B cell (primary cell): ENCODE measurements at regions not wholly inside any gene's neighbourhood (a gene's known extent, or its start where the extent isn't known, plus 50 kb on each side); places are given as distances from the start of the nearest gene placed in this dataset.

Source experiments
- ATAC-seq: fragments of 200-7000 bp; cut with Tn5 transposase; one replicate; pipeline ENCODE4 v1.10.0; 2021; ENCODE audit warnings: low read depth, mild to moderate bottlenecking, moderate number of reproducible peaks, moderate library complexity
- CTCF ChIA-PET: fragments of 350-600 bp; sonication (Branson Sonifier 250); formaldehyde crosslinking; loops from one replicate; lab custom pipeline; 2021; ENCODE audit warnings: antibody characterized with exemption, inconsistent platforms; lab: Charles Lee
- POLR2A ChIA-PET: fragments of 350-600 bp; sonication (Branson Sonifier 250); formaldehyde crosslinking; loops from one replicate; lab custom pipeline; 2021; ENCODE audit warnings: antibody characterized with exemption; lab: Charles Lee
- DNase-seq: peaks from one replicate; pipeline ENCODE4 v3.0.0; 2013
- H2AFZ ChIP-seq: 2 replicates; pipeline ENCODE4 v1.6.1; 2012; ENCODE audit warnings: mild to moderate bottlenecking, low read depth, low read length; ENCODE audit not compliant: insufficient read depth, poor library complexity, severe bottlenecking
- H3K27ac ChIP-seq, 2 donors: 1 replicate in 1 of 2; 2 replicates in 1 of 2; pipeline ENCODE4 v1.5.1; 2012 to 2013; ENCODE audit warnings: low read length in 2 of 2, mild to moderate bottlenecking in 2 of 2, moderate library complexity in 1 of 2
- H3K27me3 ChIP-seq, 4 experiments: fragments of 200-600 bp in 1 of 4; sonication (generic) in 1 of 4; replicated peaks in 1 of 4; 1 replicate in 2 of 4; 2 replicates in 2 of 4; pipeline versions ENCODE4 v1.6.1 to v1.7.0; 2013 to 2016; ENCODE audit warnings: low read length in 3 of 4, mild to moderate bottlenecking in 2 of 4, mixed read lengths in 1 of 4, moderate library complexity in 1 of 4; ENCODE audit not compliant: insufficient read depth in 4 of 4, control insufficient read depth in 3 of 4; ENCODE audit errors: control extremely low read depth in 1 of 4
- H3K36me3 ChIP-seq, 2 experiments: replicated peaks in 1 of 2; 1 replicate in 1 of 2; 2 replicates in 1 of 2; pipeline versions ENCODE4 v1.6.1 to v1.7.1; 2013; ENCODE audit warnings: low read length in 1 of 2; ENCODE audit not compliant: insufficient read depth in 2 of 2, control insufficient read depth in 1 of 2; ENCODE audit errors: control extremely low read depth in 1 of 2, extremely low read depth in 1 of 2
- H3K4me1 ChIP-seq, 2 donors: fragments of 200-600 bp in 1 of 2; sonication (generic) in 1 of 2; 1 replicate in 1 of 2; 2 replicates in 1 of 2; pipeline versions ENCODE4 v1.5.1 to v1.6.1; 2013 to 2017; ENCODE audit warnings: low read length in 2 of 2; ENCODE audit not compliant: control insufficient read depth in 2 of 2, insufficient read depth in 2 of 2
- H3K4me2 ChIP-seq: replicated peaks from 2 replicates; pipeline ENCODE3; 2012; ENCODE audit warnings: mild to moderate bottlenecking, low read depth, low read length; ENCODE audit not compliant: poor library complexity, severe bottlenecking
- H3K4me3 ChIP-seq, 5 experiments: fragments of 200-600 bp in 1 of 5; sonication (generic) in 1 of 5; 1 replicate in 3 of 5; 2 replicates in 2 of 5; pipeline versions ENCODE4 v1.5.1 to v1.7.0; 2011 to 2016; ENCODE audit warnings: low read length in 4 of 5, mild to moderate bottlenecking in 4 of 5, low read depth in 2 of 5, control low read depth in 1 of 5, moderate library complexity in 1 of 5; ENCODE audit not compliant: insufficient read depth in 1 of 5; ENCODE audit errors: control extremely low read depth in 1 of 5, extremely low read depth in 1 of 5
- H3K79me2 ChIP-seq: fragments of 200-600 bp; sonication (generic); one replicate; pipeline ENCODE4 v1.6.0; 2016; ENCODE audit warnings: low read length; ENCODE audit not compliant: control insufficient read depth, insufficient read depth
- H3K9ac ChIP-seq: fragments of 200-600 bp; sonication (generic); 2 replicates; pipeline ENCODE4 v1.6.1; 2017; ENCODE audit warnings: mild to moderate bottlenecking, low read length, moderate library complexity
- H3K9me3 ChIP-seq, 3 donors: one replicate each; pipeline versions ENCODE4 v1.6.1 to v1.7.1; 2013; ENCODE audit warnings: low read length in 2 of 3; ENCODE audit not compliant: control insufficient read depth in 2 of 3, insufficient read depth in 1 of 3; ENCODE audit errors: control extremely low read depth in 1 of 3
- H4K20me1 ChIP-seq: 2 replicates; pipeline ENCODE4 v1.6.0; 2012; ENCODE audit warnings: mild to moderate bottlenecking, low read length; ENCODE audit not compliant: insufficient read depth, control insufficient read depth, poor library complexity, severe bottlenecking
- H3K27ac Mint-ChIP-seq: one replicate; pipeline ENCODE4 v1.8.0; 2021; ENCODE audit warnings: mixed read lengths
- H3K27me3 Mint-ChIP-seq: one replicate; pipeline ENCODE4 v1.8.0; 2021; ENCODE audit warnings: mixed read lengths
- H3K4me1 Mint-ChIP-seq: one replicate; pipeline ENCODE4 v1.8.0; 2021; ENCODE audit warnings: mixed read lengths
- H3K4me3 Mint-ChIP-seq: one replicate; pipeline ENCODE4 v1.8.0; 2021; ENCODE audit warnings: mixed read lengths
- H3K9me3 Mint-ChIP-seq: one replicate; pipeline ENCODE4 v1.8.0; 2022; ENCODE audit warnings: mixed read lengths; ENCODE audit not compliant: insufficient read depth
- EZH2 ChIP-seq: IDR thresholded peaks from 2 replicates; pipeline ENCODE4 v1.6.1; 2012; ENCODE audit warnings: borderline replicate concordance, low read depth, mild to moderate bottlenecking, moderate library complexity, low read length; ENCODE audit not compliant: insufficient read depth, poor library complexity, severe bottlenecking
- WGBS: methylation state at CpG from one replicate; pipeline ENCODE4 v1.1.5; 2013; ENCODE audit warnings: missing lambda C conversion rate; ENCODE audit not compliant: insufficient coverage; 5-methylcytosine and 5-hydroxymethylcytosine counted together
- intact Hi-C: fragments of 100-400 bp; cut with micrococcal nuclease; formaldehyde crosslinking; loops from one replicate; pipeline ENCODE4 v1.10.0; 2022
- TF ChIP-seq, protein P1 (sequence below): fragments of 200-600 bp; IDR thresholded peaks from one replicate; pipeline ENCODE4 v1.8.0; 2022; ENCODE audit warnings: antibody characterized with exemption, mild to moderate bottlenecking

DNA sequence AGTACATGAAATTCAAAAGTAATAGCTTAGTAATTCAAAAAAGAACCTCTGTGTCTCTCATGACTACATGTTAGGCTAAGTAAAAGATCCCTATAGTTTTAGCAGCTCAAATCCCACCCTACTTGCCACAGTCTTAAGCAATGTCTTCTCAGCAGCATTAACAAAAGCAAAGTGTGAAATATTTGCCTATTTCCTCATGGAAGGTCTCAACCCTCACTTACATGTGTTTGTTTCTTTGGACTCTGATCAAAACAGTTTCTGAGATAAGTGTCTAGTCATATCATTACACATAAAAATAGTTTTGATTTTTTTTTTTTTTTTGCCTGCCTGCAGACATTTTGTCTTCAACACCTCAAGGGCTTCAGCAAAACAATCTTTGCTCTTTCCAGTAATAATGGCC is 310.5 kb downstream of the CETN3 start:
- intact Hi-C loops = no loop called here
- H3K36me3 ChIP-seq = no peaks in the 10 kb centered on the region
- peaks cover 0 to 5% (median 0%) of the 10 kb centered on the region in 3 donors for H3K9me3 ChIP-seq
- TF ChIP-seq, protein P1, sequence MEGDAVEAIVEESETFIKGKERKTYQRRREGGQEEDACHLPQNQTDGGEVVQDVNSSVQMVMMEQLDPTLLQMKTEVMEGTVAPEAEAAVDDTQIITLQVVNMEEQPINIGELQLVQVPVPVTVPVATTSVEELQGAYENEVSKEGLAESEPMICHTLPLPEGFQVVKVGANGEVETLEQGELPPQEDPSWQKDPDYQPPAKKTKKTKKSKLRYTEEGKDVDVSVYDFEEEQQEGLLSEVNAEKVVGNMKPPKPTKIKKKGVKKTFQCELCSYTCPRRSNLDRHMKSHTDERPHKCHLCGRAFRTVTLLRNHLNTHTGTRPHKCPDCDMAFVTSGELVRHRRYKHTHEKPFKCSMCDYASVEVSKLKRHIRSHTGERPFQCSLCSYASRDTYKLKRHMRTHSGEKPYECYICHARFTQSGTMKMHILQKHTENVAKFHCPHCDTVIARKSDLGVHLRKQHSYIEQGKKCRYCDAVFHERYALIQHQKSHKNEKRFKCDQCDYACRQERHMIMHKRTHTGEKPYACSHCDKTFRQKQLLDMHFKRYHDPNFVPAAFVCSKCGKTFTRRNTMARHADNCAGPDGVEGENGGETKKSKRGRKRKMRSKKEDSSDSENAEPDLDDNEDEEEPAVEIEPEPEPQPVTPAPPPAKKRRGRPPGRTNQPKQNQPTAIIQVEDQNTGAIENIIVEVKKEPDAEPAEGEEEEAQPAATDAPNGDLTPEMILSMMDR = no peak
- TF ChIP-seq EZH2 = no peak
- ChIA-PET CTCF (no interaction called here), POLR2A (no interaction called here)
- peaks cover 4% of the 10 kb centered on the region for H3K9me3 Mint-ChIP-seq
- no peak overlapping the region for H3K27ac ChIP-seq
- H3K4me1 ChIP-seq = no peaks in the 10 kb centered on the region
- H3K4me2 ChIP-seq = no peak overlapping the region
- no peaks in the 10 kb centered on the region for H3K27me3 Mint-ChIP-seq
- DNase-seq = no peak
- no peak overlapping the region for H3K27ac Mint-ChIP-seq
- no peak overlapping the region for H3K9ac ChIP-seq
- H2AFZ ChIP-seq = no peak overlapping the region
- H3K4me1 Mint-ChIP-seq = no peaks in the 10 kb centered on the region
- H4K20me1 ChIP-seq = no peaks in the 10 kb centered on the region
- no peak overlapping the region for H3K4me3 Mint-ChIP-seq
- H3K79me2 ChIP-seq = no peaks in the 10 kb centered on the region
- ATAC-seq = no peak
- no peaks in the 10 kb centered on the region for H3K27me3 ChIP-seq
- H3K4me3 ChIP-seq = no peak overlapping the region

DNA sequence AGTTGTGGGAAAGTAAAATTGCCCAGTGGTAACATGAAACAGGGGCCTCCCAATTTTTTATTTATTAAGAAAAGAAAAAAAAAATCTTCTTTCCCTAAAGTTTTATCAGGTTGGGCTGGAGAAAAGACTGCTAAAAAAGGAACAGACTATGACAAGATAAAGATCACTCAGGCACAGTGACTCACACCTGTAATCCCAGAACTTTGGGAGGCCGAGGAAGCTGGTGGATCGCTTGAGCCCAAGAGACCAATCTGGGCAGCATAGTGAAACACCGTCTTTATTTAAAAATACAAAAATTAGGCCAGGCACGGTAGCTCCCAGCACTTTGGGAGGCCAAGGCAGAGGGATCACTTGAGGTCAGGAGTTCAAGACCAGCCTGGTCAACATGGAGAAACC is 312.5 kb downstream of the CETN3 start:
- Histone ChIP-seq H3K4me2 (no peak overlapping the region), H3K79me2 (no peaks in the 10 kb centered on the region), H2AFZ (no peak overlapping the region), H3K4me3 (no peak overlapping the region), H3K36me3 (no peaks in the 10 kb centered on the region), H3K9ac (no peak overlapping the region), H3K4me1 (no peaks in the 10 kb centered on the region), H3K27ac (no peak overlapping the region), H3K27me3 (no peaks in the 10 kb centered on the region), H3K9me3 (peaks cover 0 to 5% (median 0%) of the 10 kb centered on the region in 3 donors), H4K20me1 (no peaks in the 10 kb centered on the region)
- intact Hi-C loops = no loop called here
- H3K9me3 Mint-ChIP-seq = no peaks in the 10 kb centered on the region
- POLR2A ChIA-PET = no interaction called here
- CTCF ChIA-PET = no interaction called here
- no peak for DNase-seq
- peaks cover 3% of the 10 kb centered on the region for H3K27me3 Mint-ChIP-seq
- H3K4me1 Mint-ChIP-seq = no peaks in the 10 kb centered on the region
- no peak for ATAC-seq
- H3K27ac Mint-ChIP-seq = no peak overlapping the region
- 100% methylated on average over 3 of the region's 4 CpGs for WGBS
- TF ChIP-seq EZH2 = no peak
- TF ChIP-seq, protein P1 = no peak
- no peak overlapping the region for H3K4me3 Mint-ChIP-seq
